ENCODE measurements at regions not wholly inside any gene's neighbourhood (a gene's known extent, or its start where the extent isn't known, plus 50 kb on each side); places are given as distances from the start of the nearest gene placed in this dataset.

DNA sequence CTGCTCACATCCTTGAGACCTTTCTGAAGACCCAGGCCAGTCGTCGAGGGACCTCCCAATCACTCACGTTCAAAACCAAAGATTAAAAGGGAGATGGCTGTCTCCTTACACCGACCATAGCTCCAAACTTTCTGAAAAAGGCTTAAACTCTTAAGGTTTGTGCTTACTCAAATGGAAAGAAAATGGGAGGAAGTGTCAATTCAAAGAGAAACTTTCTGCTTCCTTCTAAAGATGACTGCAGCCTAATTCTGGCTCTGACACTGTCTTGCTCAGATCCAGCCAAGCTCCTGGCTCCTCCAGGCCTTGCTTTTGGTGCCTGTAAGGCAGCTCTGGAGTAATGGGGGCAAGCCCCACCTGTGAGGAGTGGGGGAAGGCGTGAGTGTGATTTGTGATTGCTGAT, 54.9 kb upstream of the WSB1 start:
- H3K4me3 ChIP-seq (ENCODE audit: low read depth, low read length), result no peak overlapping the region
- TF ChIP-seq, protein P1, sequence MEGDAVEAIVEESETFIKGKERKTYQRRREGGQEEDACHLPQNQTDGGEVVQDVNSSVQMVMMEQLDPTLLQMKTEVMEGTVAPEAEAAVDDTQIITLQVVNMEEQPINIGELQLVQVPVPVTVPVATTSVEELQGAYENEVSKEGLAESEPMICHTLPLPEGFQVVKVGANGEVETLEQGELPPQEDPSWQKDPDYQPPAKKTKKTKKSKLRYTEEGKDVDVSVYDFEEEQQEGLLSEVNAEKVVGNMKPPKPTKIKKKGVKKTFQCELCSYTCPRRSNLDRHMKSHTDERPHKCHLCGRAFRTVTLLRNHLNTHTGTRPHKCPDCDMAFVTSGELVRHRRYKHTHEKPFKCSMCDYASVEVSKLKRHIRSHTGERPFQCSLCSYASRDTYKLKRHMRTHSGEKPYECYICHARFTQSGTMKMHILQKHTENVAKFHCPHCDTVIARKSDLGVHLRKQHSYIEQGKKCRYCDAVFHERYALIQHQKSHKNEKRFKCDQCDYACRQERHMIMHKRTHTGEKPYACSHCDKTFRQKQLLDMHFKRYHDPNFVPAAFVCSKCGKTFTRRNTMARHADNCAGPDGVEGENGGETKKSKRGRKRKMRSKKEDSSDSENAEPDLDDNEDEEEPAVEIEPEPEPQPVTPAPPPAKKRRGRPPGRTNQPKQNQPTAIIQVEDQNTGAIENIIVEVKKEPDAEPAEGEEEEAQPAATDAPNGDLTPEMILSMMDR (IDR thresholded peaks at IDR 0.05; ENCODE audit: insufficient read depth, low read depth, low read length), result no peak
- no peak for DNase-seq (ENCODE audit: low read depth)

DNA sequence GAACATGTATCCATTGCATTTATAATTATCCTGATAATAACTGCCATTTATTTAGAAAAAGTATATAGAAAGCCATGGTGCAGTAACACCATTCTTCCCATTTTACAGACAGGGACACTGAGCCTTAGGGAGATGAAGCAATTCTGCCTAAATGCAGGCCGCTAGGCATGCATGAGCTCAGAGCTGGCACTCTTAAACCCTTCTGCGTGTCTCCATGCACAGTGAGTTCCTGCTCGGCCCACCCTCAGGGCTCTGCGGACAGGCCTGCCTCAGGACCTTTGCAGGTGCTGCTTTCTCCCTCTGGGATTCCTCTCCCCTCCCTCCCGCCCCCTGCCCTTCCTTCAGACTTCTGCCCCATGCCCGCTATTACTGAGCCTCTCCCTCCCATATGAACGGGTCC, 54.3 kb upstream of the WSB1 start:
- H3K4me3 ChIP-seq (ENCODE audit: low read depth, low read length), result no peak overlapping the region
- no peak for DNase-seq (ENCODE audit: low read depth)
- TF ChIP-seq, protein P1 (IDR thresholded peaks at IDR 0.05; ENCODE audit: insufficient read depth, low read depth, low read length), result no peak

DNA sequence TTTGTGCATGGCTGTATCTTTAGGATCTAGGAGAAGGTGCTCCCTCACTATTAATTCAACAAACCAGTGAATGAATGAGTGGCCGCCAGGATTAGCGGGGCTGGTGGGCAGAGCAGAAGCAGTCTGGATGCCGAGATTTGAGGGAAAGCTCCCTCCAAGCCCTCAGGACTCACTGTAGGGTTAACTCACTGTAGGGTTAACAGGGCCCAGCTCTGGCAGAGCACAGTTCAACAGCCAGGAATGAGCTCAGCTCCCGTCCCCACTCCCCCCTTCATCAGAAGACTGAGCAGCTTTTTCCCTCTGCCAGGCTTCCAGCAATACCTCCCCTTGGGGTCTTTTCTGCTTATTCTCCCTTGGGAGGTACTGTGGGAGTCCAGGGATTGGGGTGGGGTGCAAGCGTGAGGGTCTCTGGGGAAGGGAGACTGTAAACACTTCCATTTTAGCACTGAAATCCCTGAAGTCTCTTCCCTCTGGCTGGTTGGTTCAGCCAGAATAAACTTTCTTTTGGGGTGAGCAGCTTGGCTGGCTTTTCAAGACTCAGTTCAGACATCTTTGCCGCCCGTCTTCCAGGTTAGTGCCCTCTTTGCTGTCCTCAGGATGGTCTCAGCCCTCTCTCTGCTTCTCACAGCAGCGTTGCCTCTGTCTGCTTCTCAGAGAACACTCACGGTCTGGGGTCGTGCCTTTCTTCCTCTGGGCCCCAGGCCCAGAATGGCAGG, 53.7 kb upstream of the WSB1 start:
- TF ChIP-seq, protein P1 (IDR thresholded peaks at IDR 0.05; ENCODE audit: insufficient read depth, low read depth, low read length), result no peak
- no peak for DNase-seq (ENCODE audit: low read depth)
- no peak overlapping the region for H3K4me3 ChIP-seq (ENCODE audit: low read depth, low read length)

DNA sequence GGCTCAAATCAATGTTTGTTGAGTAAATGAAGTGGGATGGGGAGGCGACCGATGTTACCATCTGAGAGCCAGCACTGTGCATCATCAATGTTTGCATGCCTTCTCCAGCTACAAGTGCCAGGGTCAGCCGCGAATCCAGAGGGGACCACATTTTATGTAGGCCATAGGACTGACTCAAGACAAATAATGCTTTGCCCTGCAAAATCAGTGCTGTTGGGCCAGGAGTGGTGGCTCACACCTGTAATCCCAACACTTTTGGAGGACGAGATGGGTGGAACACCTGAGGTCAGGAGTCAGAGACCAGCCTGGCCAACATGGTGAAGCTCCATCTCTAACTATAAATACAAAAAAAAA, 53.1 kb upstream of the WSB1 start:
- no peak for DNase-seq (ENCODE audit: low read depth)
- TF ChIP-seq, protein P1 (IDR thresholded peaks at IDR 0.05; ENCODE audit: insufficient read depth, low read depth, low read length), result no peak

DNA sequence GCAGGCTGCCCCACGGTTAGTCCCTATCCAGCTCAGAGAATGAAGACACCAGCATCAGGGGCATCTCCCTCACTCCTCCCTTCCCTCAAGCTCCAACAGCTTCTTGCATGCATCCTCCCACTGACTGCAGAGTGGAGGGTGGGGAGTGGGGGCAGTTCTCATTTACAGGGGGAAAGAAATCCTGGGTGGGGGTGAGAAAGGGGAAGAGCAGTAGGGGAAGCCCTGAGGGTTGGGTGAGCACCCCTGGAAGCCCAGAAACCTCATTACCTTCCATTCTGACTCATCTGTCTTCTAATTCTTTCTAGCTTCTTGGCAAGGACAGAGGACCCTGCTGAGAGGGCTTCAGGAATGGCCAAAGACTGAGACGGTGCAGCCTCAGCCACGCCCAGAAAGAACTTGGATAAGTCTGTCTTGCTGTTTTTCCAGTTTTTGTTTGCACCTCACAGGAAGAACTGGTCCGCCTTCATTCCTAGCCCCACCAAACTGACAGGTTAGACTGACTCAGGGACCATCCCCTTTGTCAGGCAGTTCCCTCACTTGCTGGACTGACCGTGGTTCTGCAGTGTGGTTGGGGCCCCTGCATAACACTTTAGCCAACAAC, 52.5 kb upstream of the WSB1 start:
- TF ChIP-seq, protein P1 (IDR thresholded peaks at IDR 0.05; ENCODE audit: insufficient read depth, low read depth, low read length), result no peak
- no peak for DNase-seq (ENCODE audit: low read depth)
- H3K4me3 ChIP-seq (ENCODE audit: low read depth, low read length), result no peak overlapping the region

More for the DNA sequence above, 53.1 kb upstream of the WSB1 start:
- no peak overlapping the region for H3K4me3 ChIP-seq (ENCODE audit: low read depth, low read length)

DNA sequence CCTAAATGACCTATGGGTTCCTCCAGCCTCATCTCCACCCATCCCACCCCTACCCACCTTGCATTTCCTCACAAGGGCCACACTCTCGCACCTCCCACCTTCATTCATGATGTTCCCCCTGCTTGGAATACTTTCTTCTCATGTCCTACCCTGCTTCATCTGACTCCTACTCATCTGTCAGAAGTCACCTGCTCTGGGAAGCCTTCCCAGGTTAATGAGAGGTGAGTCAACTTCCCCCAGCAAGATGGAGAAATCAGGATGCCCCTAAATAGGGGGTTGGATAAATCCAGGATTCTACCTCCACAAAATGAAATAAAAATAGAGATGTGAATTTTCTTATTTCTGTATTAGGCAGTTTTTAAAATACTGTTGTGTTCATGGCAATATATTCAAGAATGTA, 51.0 kb upstream of the WSB1 start:
- TF ChIP-seq, protein P1 (IDR thresholded peaks at IDR 0.05; ENCODE audit: insufficient read depth, low read depth, low read length), result no peak
- DNase-seq (ENCODE audit: low read depth), result no peak
- H3K4me3 ChIP-seq (ENCODE audit: low read depth, low read length), result no peak overlapping the region

Data from fibroblast of villous mesenchyme (primary cell).